H1 (cell line): ENCODE measurements at regions not wholly inside any gene's neighbourhood (a gene's known extent, or its start where the extent isn't known, plus 50 kb on each side); places are given as distances from the start of the nearest gene placed in this dataset.
"Not testable (repeated sequence)": the region's sequence is repeated elsewhere in the genome, so short reads cannot be mapped to it uniquely, and the experiment has no call there.

Experiments used
- CTCF ChIA-PET: fragments of 300-600 bp; sonication (Branson Sonifier 250); formaldehyde crosslinking; loops from one replicate; lab custom pipeline; 2021; ENCODE audit not compliant: partially characterized antibody; lab: Charles Lee
- POLR2A ChIA-PET: fragments of 300-600 bp; sonication (Branson Sonifier 250); formaldehyde crosslinking; loops from one replicate; lab custom pipeline; 2021; ENCODE audit warnings: inconsistent platforms; ENCODE audit not compliant: partially characterized antibody; lab: Charles Lee
- DNase-seq, 2 experiments: peaks; one replicate each; pipeline versions ENCODE4 v3.0.0 to v3.0.0-alpha.2; 2010 to 2022; ENCODE audit warnings: low spot score in 2 of 2, low read depth in 1 of 2, mixed read lengths in 1 of 2
- FAIRE-seq: peaks from 2 replicates; lab custom pipeline; 2011; peaks lifted over from hg19 to GRCh38; lab: Jason Lieb, UNC
- H2AFZ ChIP-seq: 2 replicates; pipeline ENCODE4 v1.8.1; 2012; ENCODE audit warnings: low read length, inconsistent platforms
- H2AK5ac ChIP-seq: 2 replicates; pipeline ENCODE4 v1.6.1; 2013; ENCODE audit warnings: low read depth, low read length
- H2BK120ac ChIP-seq: replicated peaks from 2 replicates; pipeline ENCODE3; 2013; ENCODE audit warnings: low read depth, low read length, inconsistent platforms
- H2BK12ac ChIP-seq: 2 replicates; pipeline ENCODE4 v1.6.1; 2013; ENCODE audit warnings: low read depth, low read length
- H2BK15ac ChIP-seq: 2 replicates; pipeline ENCODE4 v1.6.1; 2013; ENCODE audit warnings: low read length
- H2BK20ac ChIP-seq: 2 replicates; pipeline ENCODE4 v1.6.1; 2013; ENCODE audit warnings: low read length
- H2BK5ac ChIP-seq: 2 replicates; pipeline ENCODE4 v1.6.1; 2013; ENCODE audit warnings: low read depth, low read length
- H3K14ac ChIP-seq: 2 replicates; pipeline ENCODE4 v1.6.1; 2013; ENCODE audit warnings: inconsistent platforms; ENCODE audit not compliant: insufficient read length
- H3K18ac ChIP-seq: 2 replicates; pipeline ENCODE4 v1.6.1; 2013; ENCODE audit warnings: low read length; ENCODE audit errors: extremely low read depth
- H3K23ac ChIP-seq: 2 replicates; pipeline ENCODE4 v1.6.1; 2013; ENCODE audit warnings: inconsistent platforms; ENCODE audit not compliant: insufficient read length
- H3K23me2 ChIP-seq: 2 replicates; pipeline ENCODE4 v1.6.1; 2013; ENCODE audit warnings: low read depth, low read length
- H3K27ac ChIP-seq: 2 replicates; pipeline ENCODE4 v1.6.1; 2011; ENCODE audit warnings: low read depth, low read length, inconsistent platforms
- H3K27me3 ChIP-seq, 4 experiments: replicated peaks in 1 of 4; 1 replicate in 1 of 4; 2 replicates in 3 of 4; pipeline versions ENCODE4 v1.6.1 to v1.8.1; 2011 to 2013; ENCODE audit warnings: low read length in 3 of 4, mild to moderate bottlenecking in 3 of 4, inconsistent platforms in 2 of 4, mixed read lengths in 2 of 4, moderate library complexity in 1 of 4; ENCODE audit not compliant: control insufficient read depth in 3 of 4, insufficient read depth in 3 of 4; ENCODE audit errors: extremely low read depth in 1 of 4
- H3K36me3 ChIP-seq, 4 experiments: 2 replicates each; pipeline versions ENCODE4 v1.6.1 to v1.8.1; 2011 to 2013; ENCODE audit warnings: mild to moderate bottlenecking in 4 of 4, low read length in 3 of 4, moderate library complexity in 2 of 4, control low read depth in 1 of 4, inconsistent platforms in 1 of 4; ENCODE audit not compliant: insufficient read depth in 4 of 4, control insufficient read depth in 2 of 4
- H3K4ac ChIP-seq: replicated peaks from 2 replicates; pipeline ENCODE3; 2013; ENCODE audit warnings: low read length, low read depth, mixed read lengths, inconsistent platforms; ENCODE audit not compliant: insufficient read length
- H3K4me1 ChIP-seq, 4 experiments: replicated peaks in 1 of 4; 1 replicate in 1 of 4; 2 replicates in 3 of 4; pipeline versions ENCODE4 v1.6.1 to v1.8.1; 2011 to 2013; ENCODE audit warnings: low read length in 3 of 4, inconsistent platforms in 2 of 4, mixed read lengths in 1 of 4; ENCODE audit not compliant: insufficient read depth in 4 of 4, control insufficient read depth in 3 of 4
- H3K4me2 ChIP-seq, 2 experiments: 2 replicates each; pipeline versions ENCODE4 v1.6.1 to v1.8.1; 2011 to 2013; ENCODE audit warnings: low read depth in 2 of 2, low read length in 2 of 2, control low read depth in 1 of 2, inconsistent platforms in 1 of 2, mild to moderate bottlenecking in 1 of 2; ENCODE audit not compliant: insufficient read depth in 1 of 2
- H3K4me3 ChIP-seq, 4 experiments: fragments of 200-600, 300-600 bp in 1 of 4; sonication (generic), shearing (Covaris generic), sonication (Bioruptor Twin) in 1 of 4; 2 replicates each; pipeline versions ENCODE4 v1.5.1 to v1.8.1; 2011 to 2016; ENCODE audit warnings: low read length in 4 of 4, low read depth in 3 of 4, control low read depth in 2 of 4, inconsistent platforms in 2 of 4, mild to moderate bottlenecking in 2 of 4, mixed read lengths in 1 of 4, moderate library complexity in 1 of 4; ENCODE audit not compliant: insufficient read depth in 2 of 4; ENCODE audit errors: extremely low read depth in 1 of 4
- H3K56ac ChIP-seq: replicated peaks from 2 replicates; pipeline ENCODE3; 2013; ENCODE audit warnings: low read depth, mild to moderate bottlenecking, mixed read lengths, low read length, inconsistent platforms; ENCODE audit not compliant: insufficient read length
- H3K79me1 ChIP-seq: 2 replicates; pipeline ENCODE4 v1.6.1; 2013; ENCODE audit warnings: low read depth, low read length, control low read depth
- H3K79me2 ChIP-seq, 2 experiments: 2 replicates each; pipeline versions ENCODE4 v1.6.1 to v1.8.1; 2012 to 2013; ENCODE audit warnings: low read length in 2 of 2, mild to moderate bottlenecking in 2 of 2, inconsistent platforms in 1 of 2; ENCODE audit not compliant: insufficient read depth in 2 of 2, control insufficient read depth in 1 of 2
- H3K9ac ChIP-seq, 4 experiments: replicated peaks in 1 of 4; 1 replicate in 1 of 4; 2 replicates in 3 of 4; pipeline versions ENCODE4 v1.6.1 to v1.8.1; 2011 to 2013; ENCODE audit warnings: low read depth in 3 of 4, low read length in 3 of 4, control low read depth in 2 of 4, mild to moderate bottlenecking in 2 of 4, moderate library complexity in 2 of 4, inconsistent platforms in 1 of 4; ENCODE audit errors: extremely low read depth in 1 of 4
- H3K9me3 ChIP-seq, 2 experiments: 2 replicates each; pipeline versions ENCODE4 v1.6.1 to v1.8.1; 2012 to 2013; ENCODE audit warnings: mild to moderate bottlenecking in 2 of 2, moderate library complexity in 2 of 2, control low read depth in 1 of 2, inconsistent platforms in 1 of 2, low read depth in 1 of 2, low read length in 1 of 2, mixed read lengths in 1 of 2; ENCODE audit not compliant: insufficient read depth in 2 of 2
- H4K20me1 ChIP-seq, 2 experiments: replicated peaks in 1 of 2; 2 replicates each; pipeline versions ENCODE3 to v1.8.1; 2011 to 2013; ENCODE audit warnings: inconsistent platforms in 2 of 2, low read length in 2 of 2, mild to moderate bottlenecking in 1 of 2; ENCODE audit not compliant: insufficient read depth in 2 of 2, control insufficient read depth in 1 of 2
- H4K5ac ChIP-seq: 2 replicates; pipeline ENCODE4 v1.6.1; 2013; ENCODE audit warnings: low read length, low read depth, mixed read lengths, inconsistent platforms; ENCODE audit not compliant: insufficient read length
- H4K8ac ChIP-seq: 2 replicates; pipeline ENCODE4 v1.8.0; 2013; ENCODE audit warnings: mild to moderate bottlenecking, moderate library complexity, low read length, inconsistent platforms; ENCODE audit not compliant: insufficient read depth; ENCODE audit errors: extremely low read depth
- H4K91ac ChIP-seq: replicated peaks from 2 replicates; pipeline ENCODE3; 2013; ENCODE audit warnings: low read length, mixed read lengths, inconsistent platforms; ENCODE audit not compliant: insufficient read length
- WGBS, 2 experiments: shearing (Covaris generic) in 1 of 2; methylation state at CpG; one replicate each; pipeline versions ENCODE4 v1.1.6 to v1.1.7; 2013 to 2015; ENCODE audit warnings: low lambda C conversion rate in 2 of 2, mixed read lengths in 2 of 2, inconsistent platforms in 1 of 2, low coverage in 1 of 2, missing lambda C conversion rate in 1 of 2; ENCODE audit not compliant: insufficient replicate concordance in 2 of 2, insufficient coverage in 1 of 2, insufficient read length in 1 of 2; ENCODE audit errors: extremely low coverage in 1 of 2, missing lambda C conversion rate in 1 of 2; 5-methylcytosine and 5-hydroxymethylcytosine counted together

- H4K8ac ChIP-seq, H3K23ac ChIP-seq, H3K79me2 ChIP-seq, H4K20me1 ChIP-seq, H3K9ac ChIP-seq, H2BK12ac ChIP-seq, H2BK15ac ChIP-seq, H3K4ac ChIP-seq, H3K56ac ChIP-seq, H4K91ac ChIP-seq, CTCF ChIA-PET, H3K18ac ChIP-seq, FAIRE-seq, H3K79me1 ChIP-seq, H2BK120ac ChIP-seq, DNase-seq, POLR2A ChIA-PET, H2AK5ac ChIP-seq, H3K36me3 ChIP-seq, H2AFZ ChIP-seq, H2BK20ac ChIP-seq, H4K5ac ChIP-seq, H3K9me3 ChIP-seq, H3K4me1 ChIP-seq, H3K23me2 ChIP-seq, H3K27ac ChIP-seq, H3K14ac ChIP-seq, H3K27me3 ChIP-seq, H2BK5ac ChIP-seq: not testable (repeated sequence)
- H3K4me2 ChIP-seq = peak overlapping the region in 1 of 2 experiments; percentile 46; a peak in 2 of 4 replicates
- H3K4me3 ChIP-seq = peak overlapping the region in 2 of 4 experiments; percentile 16 to 44; a peak in 3 of 8 replicates
- 22% methylated on average over 7 of the region's 9 CpGs; no CpG with 5 or more reads in 1 of the 2 experiments for WGBS, 2 experiments
These were observed 130.6 kb upstream of the PLEKHM1 start for GRCh38 chr17:45621087-45621486.

GRCh38 chr17:45622295-45622694 is 131.8 kb upstream of the PLEKHM1 start:
- POLR2A ChIA-PET, H3K79me2 ChIP-seq, H3K4me3 ChIP-seq, H3K14ac ChIP-seq, H3K9me3 ChIP-seq, H2AK5ac ChIP-seq, H4K5ac ChIP-seq, H3K23ac ChIP-seq, H2BK15ac ChIP-seq, DNase-seq, H3K56ac ChIP-seq, H2BK20ac ChIP-seq, H3K79me1 ChIP-seq, H3K27ac ChIP-seq, H3K18ac ChIP-seq, H3K4ac ChIP-seq, FAIRE-seq, H4K91ac ChIP-seq, H3K4me2 ChIP-seq, H3K23me2 ChIP-seq, H4K8ac ChIP-seq, CTCF ChIA-PET, H2BK5ac ChIP-seq, H2AFZ ChIP-seq, H3K27me3 ChIP-seq, H3K4me1 ChIP-seq, H4K20me1 ChIP-seq, H3K9ac ChIP-seq, H2BK120ac ChIP-seq, H2BK12ac ChIP-seq: not testable (repeated sequence)
- H3K36me3 ChIP-seq = peaks cover 0 to 19% (median 5%) of the 10 kb centered on the region in 4 experiments; a peak in 6 of 8 replicates
- no CpG with 5 or more reads among the region's 3 CpGs for WGBS, 2 experiments
